ENCODE measurements at regions not wholly inside any gene's neighbourhood (a gene's known extent, or its start where the extent isn't known, plus 50 kb on each side); places are given as distances from the start of the nearest gene placed in this dataset.

DNA sequence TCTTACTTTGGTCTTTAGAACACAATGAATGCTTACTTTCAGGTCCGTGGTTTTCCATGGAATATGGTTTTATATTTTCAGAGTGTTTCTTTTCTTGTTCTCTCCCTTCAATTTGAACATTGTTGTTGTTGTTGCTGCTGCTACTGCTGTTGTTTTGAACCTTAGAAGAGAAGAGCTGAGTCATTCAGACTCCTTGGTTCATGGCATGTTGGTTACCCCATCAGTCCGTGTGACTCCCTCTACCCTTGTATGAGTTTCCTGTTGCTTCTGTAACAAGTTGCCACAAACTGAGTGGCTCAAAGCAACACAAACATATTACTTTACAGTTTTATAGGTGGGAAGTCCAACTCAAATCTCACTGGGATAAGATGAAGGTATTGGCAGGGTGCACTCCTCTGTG lies 511.0 kb downstream of the INSC start:
- DNase-seq: no peak

GRCh38 chr11:15627560-15627959 lies 512.8 kb downstream of the INSC start:
- DNase-seq: no peak

DNA sequence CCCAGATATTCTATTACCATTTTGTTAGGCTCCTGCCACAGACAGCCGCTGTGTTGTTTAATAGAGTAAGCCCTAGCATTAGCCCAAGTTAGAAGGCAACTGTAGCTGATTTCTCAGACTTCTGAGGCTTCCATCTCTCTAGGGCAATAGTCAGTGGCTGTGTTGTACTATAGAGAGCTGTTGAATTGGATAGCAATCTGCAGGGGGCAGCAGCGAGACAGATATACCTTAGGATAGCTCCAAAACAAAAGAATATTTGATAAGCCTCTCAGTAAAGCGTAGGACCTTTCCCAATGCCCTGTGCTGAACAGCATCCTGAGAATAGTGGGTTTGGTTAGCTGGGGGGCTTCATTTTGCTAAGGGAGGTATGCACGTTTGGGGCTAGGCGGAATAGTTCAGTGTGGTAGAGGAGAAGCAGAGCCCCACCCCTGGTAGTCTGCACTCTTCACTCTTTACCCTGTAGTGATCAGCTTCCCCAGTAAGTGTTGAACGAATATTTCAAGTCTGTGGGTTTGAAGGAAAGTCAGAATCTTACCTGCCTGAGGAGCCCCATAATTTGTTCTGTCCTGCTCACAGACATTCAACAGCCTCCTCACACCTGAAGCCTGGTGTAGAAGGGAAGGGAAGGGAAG lies 515.1 kb downstream of the INSC start:
- no peak for DNase-seq

DNA sequence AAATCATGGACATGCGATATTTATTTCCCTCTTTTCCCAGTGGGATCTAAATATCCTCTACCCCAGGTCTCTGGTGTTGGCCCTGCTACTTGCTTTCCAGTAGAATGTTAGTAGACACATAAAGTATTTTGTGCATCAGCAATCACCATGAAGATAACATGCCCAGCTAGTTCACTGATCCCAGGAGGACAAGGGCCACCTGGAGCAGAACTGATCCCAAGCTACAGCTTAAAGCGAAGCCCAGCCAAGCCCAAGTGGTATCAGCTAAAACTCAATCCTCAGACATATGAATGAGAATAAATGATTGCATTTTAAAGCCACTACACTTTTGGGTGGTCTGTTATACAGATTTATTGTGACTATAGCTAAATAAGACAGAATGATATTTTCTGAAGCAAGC lies 516.2 kb downstream of the INSC start:
- no peak for DNase-seq

- DNase-seq: no peak
These were observed 520.8 kb downstream of the INSC start for GRCh38 chr11:15635521-15635920.

DNA sequence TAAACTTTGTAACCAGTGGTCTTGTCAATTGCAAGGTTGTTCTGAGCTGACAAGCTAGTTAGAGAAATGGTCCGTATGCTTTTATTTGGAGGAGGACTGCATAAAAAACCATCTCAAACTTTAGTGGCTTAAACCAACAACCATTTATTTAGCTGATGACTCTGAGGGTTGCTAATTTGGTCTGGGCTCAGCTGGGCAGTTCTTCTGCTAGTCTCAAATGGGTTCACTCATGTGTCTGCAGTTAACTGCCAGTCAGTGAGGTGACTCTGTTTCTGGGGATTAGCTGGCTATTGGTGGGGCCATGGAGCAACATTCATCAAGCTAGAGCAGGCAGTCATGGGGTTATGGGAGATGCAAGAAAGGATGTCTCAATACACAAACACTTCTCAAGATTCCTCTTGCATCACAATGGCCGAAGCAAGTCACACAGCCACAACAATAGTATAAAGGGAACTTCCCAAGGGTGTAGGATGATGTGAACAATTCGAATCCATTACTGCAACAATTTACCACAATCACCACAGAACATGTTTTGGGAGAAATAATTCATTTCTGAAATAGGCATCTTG lies 521.9 kb downstream of the INSC start:
- DNase-seq: no peak

DNA sequence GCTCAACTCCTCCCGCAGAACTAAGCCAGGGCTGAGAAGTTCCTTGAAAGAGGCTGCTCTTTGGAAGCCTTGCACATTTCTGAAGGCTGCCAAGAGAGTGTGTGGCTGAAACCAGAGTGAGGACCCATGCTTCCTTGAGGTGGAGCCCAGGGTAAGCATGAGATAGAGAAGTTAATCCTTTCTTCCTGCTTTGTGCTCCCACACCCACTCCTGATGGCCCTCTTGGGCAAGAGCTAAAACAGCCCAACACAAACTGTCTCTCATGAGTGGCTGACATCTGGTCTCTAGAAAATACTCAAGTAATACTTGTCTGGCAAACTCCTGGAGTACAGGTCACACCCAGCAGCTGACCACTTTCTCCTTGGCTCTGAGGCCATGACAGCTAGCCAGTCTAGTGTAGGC lies 523.7 kb downstream of the INSC start:
- DNase-seq: no peak

DNA sequence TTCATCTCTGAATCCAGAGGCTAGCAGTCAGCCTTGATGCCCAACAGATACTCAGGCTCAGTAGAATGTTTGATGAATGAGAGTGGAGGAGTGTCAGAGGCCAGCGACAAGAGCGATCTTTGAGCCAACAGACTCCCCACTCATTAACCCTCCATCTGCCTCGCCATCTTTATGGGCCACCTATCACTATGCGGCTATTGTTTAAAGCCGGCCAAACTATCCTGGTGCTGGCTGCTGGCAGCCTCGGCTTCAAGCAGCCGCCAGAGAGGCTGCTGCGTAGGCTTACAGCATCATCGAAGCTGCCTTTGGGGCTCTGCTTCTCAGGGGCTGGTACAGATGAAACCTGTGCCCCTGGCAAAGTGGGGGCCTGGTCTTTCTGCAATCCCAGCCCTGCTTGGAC lies 525.6 kb downstream of the INSC start:
- no peak for DNase-seq

DNA sequence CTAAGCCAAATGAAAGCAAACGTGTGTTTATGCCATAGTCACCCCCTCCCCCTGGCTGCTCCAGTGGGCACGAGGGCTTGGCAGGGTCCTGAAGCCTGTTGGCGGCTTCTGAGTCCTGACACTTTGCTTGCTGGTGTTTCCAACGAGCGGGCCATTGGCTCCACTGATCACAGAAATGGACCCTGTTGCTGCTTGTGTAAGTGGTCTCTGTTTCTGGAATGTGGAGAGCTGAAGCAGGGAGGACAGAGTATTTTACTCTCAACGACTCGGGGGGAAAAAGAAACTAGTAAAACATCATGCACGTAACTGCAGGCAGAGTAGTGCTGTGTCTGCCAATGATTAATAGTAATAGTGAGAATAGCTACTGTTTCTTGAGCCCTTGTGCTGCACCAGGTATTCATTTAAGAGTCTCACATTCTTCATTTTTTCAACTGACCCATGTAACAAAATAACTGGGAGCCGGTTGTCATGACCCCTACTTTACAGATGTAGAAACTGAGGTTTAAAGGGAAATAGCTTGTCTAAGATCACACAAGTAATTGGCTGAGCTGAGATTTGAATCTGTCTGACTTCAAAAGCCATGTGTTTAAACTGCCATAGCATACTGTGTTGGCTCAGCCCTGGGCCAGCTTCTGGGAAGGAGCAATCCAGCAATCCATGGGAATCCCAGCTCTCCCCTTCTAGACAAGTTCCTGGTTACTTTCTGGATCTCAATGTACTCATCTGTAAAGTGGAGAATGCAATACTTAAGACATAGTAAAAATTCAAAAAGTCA lies 526.7 kb downstream of the INSC start:
- no peak for DNase-seq

DNA sequence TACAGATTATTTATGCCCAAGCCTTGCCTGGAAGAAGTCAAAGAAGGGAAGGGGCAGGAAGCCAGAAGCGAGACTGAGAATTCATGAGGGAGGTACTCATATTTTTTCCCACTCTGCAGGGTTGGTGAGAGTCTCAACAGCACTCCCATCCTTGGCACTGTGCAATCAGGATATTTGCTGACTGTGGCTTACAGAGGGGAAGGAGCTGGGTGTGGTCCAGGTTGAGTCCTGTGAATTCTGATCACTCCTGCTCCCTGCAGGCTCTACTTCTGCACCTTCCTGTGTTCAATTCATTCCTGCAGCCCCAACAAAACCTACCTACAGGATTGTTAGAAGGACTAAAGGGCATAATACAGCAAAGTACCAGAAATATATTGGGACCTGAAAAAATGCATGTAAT lies 530.5 kb downstream of the INSC start:
- no peak for DNase-seq

DNA sequence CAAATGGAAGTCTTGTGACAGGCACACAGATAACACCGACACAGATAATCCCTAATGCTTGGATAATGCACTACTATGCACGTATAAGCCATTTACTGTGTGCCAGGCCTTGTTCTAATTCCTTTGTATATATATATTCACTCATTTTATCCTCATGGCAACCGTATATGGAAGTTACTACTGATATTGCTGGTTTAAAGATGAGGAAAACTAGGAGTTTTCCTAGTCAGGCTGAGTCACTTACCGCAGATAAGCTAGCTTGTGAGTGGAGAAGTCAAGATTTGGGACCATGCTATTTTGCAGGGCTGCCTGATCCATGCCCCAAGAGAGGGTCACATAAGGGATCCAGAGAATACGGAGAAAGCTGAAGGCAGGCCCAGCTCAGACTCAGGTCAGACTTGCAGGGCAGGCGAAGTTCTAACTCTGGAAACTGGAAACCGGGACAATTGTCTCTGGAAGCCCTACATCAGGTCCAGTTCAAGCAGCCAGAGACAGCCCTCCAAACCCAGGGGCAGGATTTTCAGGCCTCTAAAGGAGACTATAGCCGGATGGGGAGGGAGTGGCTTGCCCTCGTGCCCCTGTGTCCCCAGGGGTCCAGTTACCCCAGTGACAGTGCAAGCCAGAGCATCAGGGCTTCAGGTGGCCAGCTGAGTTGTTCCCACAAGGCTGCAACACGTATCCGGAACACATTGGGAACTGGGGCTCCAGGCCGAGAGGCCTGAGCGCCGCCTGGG lies 534.8 kb downstream of the INSC start:
- DNase-seq: no peak

DNA sequence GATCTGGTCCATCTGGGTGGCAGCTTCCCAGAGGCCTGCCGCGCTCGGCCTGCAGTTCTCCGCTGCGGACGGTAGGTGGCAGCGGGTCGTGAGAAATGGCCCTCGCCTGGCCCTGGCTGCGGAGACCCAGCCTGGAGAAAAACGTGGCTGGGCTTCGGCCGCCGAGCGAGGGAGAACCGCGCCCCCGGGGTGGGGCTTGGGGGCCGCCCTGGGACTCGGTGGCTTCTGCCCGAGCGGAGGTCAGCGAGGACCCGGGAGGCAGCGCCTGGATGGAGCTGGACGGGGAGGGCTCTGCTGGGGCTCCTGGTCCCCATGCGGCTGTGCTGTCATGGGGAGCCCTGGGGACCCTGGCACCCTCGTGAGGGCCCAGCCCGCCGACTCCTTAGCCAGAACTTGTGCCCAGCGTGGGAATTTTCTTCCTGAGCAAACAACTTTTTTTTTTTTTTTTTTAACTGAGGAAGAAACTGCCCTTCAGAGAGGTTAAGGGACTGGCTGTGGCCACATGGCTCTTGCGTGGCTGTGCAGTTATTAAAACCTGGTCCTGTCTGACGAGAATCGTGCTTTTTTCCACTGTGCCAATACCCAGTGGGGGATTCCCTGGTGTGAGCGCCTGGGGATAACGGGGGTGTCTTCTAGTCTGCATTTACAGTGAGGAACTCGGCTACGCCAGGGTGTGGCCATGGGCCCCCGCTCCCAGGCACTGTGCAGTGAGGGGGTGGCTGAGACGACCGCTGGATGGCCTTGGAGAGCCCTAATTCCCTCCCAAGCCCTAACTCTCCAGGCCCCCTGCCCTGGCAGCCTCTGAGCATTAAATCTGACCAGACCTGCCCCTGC lies 535.6 kb downstream of the INSC start:
- peak; percentile 82 for DNase-seq

DNA sequence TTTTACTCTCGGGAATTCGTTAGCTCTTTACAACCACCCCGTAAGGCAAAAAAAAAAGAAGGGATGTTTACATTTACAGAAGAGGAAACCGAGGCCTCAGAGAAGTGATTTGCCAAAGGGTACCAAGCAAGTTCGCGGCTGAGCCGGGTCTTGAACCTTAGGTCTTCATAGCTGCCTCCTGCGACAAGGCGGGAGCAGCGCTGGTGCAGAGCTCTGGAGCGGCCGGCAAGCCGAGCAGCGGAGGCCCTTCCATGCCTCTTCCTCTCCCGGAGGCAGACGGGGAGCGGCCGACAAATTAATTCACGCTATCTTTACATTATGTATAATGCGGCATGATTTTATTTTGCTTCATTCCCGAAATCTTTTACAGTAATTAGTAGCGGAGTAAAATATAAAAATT lies 536.3 kb downstream of the INSC start:
- no peak for DNase-seq

DNA sequence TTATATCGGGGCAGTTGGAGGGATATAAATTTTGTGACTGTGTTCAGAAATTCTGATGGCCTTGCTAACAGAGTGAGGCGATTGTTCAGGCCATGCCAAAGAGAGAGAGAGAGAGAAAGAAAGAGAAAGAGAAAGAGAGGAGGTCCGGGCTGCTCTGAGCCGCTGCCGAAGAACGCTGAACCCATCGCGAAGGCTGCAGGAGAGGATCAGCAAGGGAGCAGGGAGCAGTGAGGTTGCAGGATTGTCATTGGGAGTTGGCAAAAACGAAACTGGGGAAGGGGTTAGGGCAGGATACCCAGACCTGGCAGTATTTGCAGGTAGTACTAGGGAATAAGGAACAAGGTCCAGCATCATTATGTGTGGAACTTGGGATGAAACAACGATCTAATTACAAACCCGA lies 537.1 kb downstream of the INSC start:
- DNase-seq: no peak

GRCh38 chr11:15653191-15653710 lies 538.5 kb downstream of the INSC start:
- no peak for DNase-seq

DNA sequence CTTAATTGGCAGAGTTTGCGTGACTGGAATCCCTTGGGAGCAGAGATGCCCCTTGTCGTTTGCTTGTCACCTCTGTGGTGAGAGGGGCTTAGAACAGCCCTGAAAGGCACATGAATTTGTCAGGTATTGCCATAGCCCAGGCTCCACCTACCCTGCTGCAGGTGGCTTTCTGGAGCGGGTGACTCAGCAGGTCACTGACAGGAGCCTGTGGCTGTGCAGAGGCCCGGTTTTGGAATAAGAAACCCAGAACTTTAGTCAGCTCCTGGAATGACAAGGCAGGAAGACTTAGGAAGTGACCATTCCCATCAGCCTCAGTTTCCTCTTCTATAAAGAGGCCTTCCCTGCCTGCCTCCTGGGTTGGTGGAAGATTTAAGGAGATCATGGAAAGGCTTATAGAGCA lies 539.7 kb downstream of the INSC start:
- DNase-seq: no peak

GRCh38 chr11:15655552-15655951 lies 540.8 kb downstream of the INSC start:
- DNase-seq: no peak

DNA sequence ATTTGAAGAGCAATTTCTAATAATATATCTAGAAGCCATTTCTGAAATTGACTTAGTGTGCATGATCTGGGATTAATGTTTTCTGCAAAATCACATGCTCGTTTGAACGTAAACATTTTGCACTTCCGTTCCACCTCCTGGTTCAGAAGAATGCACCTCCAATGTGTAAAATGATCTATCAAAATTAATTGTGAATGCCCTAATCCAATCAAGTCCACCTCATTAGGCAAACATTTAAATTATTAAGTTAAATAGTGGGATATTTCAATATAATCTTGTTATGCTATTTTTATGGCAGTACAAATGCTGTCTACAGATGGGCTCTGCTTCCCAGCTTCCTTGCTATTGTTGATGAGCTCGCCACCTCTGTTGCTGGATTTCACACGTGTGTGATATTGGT lies 542.5 kb downstream of the INSC start:
- no peak for DNase-seq

- DNase-seq: no peak
These were observed 545.8 kb downstream of the INSC start for GRCh38 chr11:15660496-15660895.

DNA sequence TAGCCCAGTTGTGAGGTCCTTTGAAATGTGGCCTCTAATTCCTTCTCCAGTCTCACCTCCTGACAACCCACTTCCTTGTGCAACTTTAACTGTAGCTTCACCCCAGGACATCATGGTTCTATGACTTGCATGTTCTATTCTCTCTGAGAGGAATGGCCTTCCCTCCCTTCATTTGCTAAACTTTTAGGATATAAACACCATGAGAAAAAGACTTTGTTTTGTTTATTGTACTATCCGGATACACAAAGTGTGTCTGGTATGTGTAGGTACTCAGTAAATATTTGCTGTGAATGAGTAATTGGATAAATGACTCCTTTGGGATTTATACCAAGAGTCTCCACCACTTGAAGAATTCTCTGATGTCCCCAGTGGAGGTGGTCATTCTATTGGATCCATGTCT lies 547.6 kb downstream of the INSC start:
- no peak for DNase-seq

GRCh38 chr11:15663777-15664218 lies 549.1 kb downstream of the INSC start:
- no peak for DNase-seq

DNA sequence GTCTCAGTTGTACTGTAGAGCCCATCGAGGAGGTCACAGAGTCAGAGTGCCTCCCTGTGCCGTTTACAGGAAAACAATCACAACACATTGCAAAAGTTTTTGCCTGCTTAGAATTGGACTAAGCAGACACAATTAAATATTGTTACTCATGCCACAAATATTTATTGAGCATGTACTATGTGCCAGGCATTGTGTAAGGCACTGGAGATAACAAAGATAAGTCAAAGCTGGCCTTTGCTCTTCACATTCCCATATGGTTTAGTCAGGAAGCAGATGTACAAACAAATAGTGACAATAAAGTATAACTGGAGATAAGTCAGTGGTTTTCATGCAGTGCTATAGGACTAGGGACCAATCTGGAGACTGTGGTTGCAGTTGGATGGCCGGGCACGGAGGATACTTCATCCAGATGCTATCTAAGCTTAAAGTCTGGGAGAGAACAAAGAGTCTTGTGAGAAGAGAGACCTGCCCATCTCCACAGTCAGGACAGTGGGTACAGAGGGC lies 550.7 kb downstream of the INSC start:
- DNase-seq: no peak

Data from NCI-H1048 (cell line).